Keratinocyte (primary cell): ENCODE measurements at regions not wholly inside any gene's neighbourhood (a gene's known extent, or its start where the extent isn't known, plus 50 kb on each side); places are given as distances from the start of the nearest gene placed in this dataset.

Source experiments
- CTCF ChIP-seq, 3 experiments: IDR thresholded peaks in 1 of 3; conservative IDR thresholded peaks in 1 of 3; optimal IDR thresholded peaks in 1 of 3; 2 replicates in 2 of 3; 3 replicates in 1 of 3; pipeline versions ENCODE3 to v1.5.1; 2011; ENCODE audit warnings: low read length in 3 of 3, mild to moderate bottlenecking in 3 of 3, moderate library complexity in 2 of 3, control low read depth in 1 of 3, inconsistent platforms in 1 of 3; ENCODE audit not compliant: insufficient read depth in 2 of 3; ENCODE audit errors: extremely low read depth in 1 of 3
- EZH2 ChIP-seq: IDR thresholded peaks from one replicate; pipeline ENCODE4 v1.6.1; 2012; ENCODE audit warnings: inconsistent platforms, mild to moderate bottlenecking, low read length, moderate library complexity

GRCh38 chr12:41924111-41924510, 220.6 kb downstream of the GXYLT1 start:
- TF ChIP-seq CTCF (optimal IDR thresholded peaks at IDR 0.05 in 1 of 3, IDR thresholded peaks at IDR 0.05 in 1 of 3, conservative IDR thresholded peaks at IDR 0.05 in 1 of 3; ENCODE audit: extremely low read depth in 1 of 3, insufficient read depth in 2 of 3, low read length in 3 of 3), result no peak
- no peak for TF ChIP-seq EZH2
